ENCODE measurements at regions not wholly inside any gene's neighbourhood (a gene's known extent, or its start where the extent isn't known, plus 50 kb on each side); places are given as distances from the start of the nearest gene placed in this dataset.

DNA sequence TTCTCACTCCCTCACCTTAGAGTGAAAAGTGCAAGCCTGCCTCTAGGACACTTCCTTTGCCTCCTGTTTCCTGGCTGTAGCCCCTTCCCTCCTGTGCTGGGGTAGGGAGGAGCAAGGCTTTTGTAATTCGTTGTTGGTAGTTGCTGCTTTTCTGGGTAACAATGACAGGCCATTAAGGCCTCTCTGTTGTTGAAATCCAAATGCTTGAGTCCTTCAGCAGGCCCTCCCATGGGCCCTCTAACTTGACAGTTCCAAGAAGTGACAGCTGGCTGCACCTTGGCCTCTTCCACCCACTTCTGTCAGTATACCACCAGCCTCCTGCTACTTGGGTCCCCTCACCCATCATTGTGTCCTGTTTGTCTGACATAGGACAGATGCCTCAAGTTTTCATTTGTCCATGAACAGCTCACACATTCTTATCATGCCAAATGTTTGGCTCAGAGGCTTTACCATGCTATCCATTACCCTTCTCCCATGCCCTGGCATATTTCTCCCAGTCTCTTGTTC, 103.7 kb upstream of the PDE3A start:
- Mint-ChIP-seq H3K4me1 (ENCODE audit: low read depth) (no peaks in the 10 kb centered on the region), H3K27me3 (ENCODE audit: insufficient read depth) (no peaks in the 10 kb centered on the region), H3K27ac (no peak overlapping the region), H3K4me3 (no peak overlapping the region), H3K9me3 (no peaks in the 10 kb centered on the region), H3K36me3 (ENCODE audit: low read depth) (no peaks in the 10 kb centered on the region)
- DNase-seq (ENCODE audit: low spot score) = no peak
- intact Hi-C loops (cut with micrococcal nuclease) = no loop called here

DNA sequence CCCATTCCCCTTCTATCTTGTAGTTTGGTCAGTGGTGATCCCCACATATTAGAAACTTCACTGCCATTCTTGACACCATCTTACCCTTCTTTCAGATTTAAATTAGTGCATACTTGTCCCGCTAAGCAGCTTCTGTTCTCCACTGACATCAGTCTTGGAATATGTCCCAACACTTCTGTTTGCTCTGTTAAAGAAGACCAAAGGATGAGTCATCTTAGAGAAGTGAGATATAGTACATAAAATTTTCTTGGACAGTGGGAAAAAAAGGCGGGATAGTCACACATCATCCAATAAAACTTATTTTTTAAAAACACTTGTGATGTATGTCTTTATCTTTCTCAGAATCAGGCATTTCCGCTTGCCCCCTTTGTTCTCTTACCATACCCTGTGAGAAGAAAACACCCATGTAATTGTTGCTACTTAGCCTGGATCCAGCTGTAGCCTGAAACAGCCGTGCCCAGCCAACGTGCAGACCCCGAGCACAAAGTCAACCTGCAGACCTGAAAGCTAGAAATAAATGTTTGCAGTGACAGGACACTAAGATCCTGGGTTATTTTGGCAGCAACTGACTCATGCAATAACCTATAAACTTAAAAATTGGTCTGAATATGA, 100.1 kb upstream of the PDE3A start:
- DNase-seq (ENCODE audit: low spot score) = no peak
- no peaks in the 10 kb centered on the region for H3K27me3 Mint-ChIP-seq (ENCODE audit: insufficient read depth)
- intact Hi-C loops (cut with micrococcal nuclease) = no loop called here
- H3K9me3 Mint-ChIP-seq = no peaks in the 10 kb centered on the region
- no peaks in the 10 kb centered on the region for H3K36me3 Mint-ChIP-seq (ENCODE audit: low read depth)
- no peak overlapping the region for H3K4me3 Mint-ChIP-seq
- no peak overlapping the region for H3K27ac Mint-ChIP-seq
- H3K4me1 Mint-ChIP-seq (ENCODE audit: low read depth) = no peaks in the 10 kb centered on the region

DNA sequence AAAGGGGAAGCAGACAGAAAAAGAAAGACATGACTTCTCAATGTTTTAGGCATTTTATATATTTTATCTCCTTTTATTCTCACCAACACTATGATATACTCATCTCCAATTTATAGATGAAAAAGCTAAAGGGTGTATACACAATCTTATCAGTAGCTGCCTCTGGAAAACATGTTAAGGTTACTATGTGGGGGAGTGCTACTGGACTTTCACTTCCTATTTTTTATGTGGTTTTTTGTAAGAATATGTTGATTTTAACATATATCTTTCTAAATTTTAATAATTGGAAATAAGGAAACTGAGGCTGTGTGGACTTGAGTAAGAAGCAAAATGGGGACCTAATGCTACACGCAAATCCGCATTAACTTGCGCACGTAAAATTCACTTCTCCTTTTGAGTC, 99.6 kb upstream of the PDE3A start:
- H3K27me3 Mint-ChIP-seq (ENCODE audit: insufficient read depth) = no peaks in the 10 kb centered on the region

DNA sequence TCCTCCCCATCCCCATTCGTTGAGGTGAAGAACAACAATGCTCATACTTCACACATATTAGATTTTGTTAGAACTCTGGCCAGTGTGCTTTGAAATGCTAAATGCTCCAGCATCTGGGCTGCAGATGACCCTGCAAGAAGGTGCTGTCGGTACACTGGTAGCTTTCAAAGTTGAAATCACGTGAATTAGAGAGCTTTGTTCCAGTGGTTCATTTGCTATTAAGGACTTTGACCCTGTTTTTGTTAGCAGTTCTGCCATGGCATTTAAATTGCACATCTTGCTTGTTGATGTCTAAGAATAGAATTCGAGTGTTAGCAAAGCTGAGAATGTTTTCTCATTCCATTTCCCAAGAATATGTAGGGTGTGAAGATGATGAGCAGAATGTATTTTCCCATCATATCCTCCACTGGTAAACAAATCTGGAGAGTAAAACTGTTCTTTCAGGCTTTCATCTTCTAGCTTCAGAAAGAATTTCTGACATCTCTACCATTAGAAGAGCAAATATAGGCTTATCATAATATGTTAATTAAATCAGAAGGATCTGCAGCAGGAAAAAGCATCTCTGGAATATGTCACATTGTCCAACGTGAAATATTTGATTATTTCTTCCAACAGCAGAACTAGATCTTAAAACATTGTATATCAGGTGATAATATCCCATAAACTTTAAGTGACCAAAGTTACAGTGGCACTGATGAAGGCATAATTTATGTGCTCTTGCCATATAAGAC, 98.8 kb upstream of the PDE3A start:
- H3K36me3 Mint-ChIP-seq (ENCODE audit: low read depth) = no peaks in the 10 kb centered on the region
- no peak overlapping the region for H3K4me3 Mint-ChIP-seq
- H3K27ac Mint-ChIP-seq = no peak overlapping the region
- intact Hi-C loops (cut with micrococcal nuclease) = no loop called here
- no peaks in the 10 kb centered on the region for H3K4me1 Mint-ChIP-seq (ENCODE audit: low read depth)
- H3K27me3 Mint-ChIP-seq (ENCODE audit: insufficient read depth) = no peaks in the 10 kb centered on the region
- H3K9me3 Mint-ChIP-seq = no peaks in the 10 kb centered on the region
- no peak for DNase-seq (ENCODE audit: low spot score)

More for the DNA sequence above, 99.6 kb upstream of the PDE3A start:
- no peak overlapping the region for H3K4me3 Mint-ChIP-seq
- intact Hi-C loops (cut with micrococcal nuclease) = no loop called here
- no peak for DNase-seq (ENCODE audit: low spot score)
- no peaks in the 10 kb centered on the region for H3K9me3 Mint-ChIP-seq
- no peaks in the 10 kb centered on the region for H3K36me3 Mint-ChIP-seq (ENCODE audit: low read depth)
- no peak overlapping the region for H3K27ac Mint-ChIP-seq
- no peaks in the 10 kb centered on the region for H3K4me1 Mint-ChIP-seq (ENCODE audit: low read depth)

DNA sequence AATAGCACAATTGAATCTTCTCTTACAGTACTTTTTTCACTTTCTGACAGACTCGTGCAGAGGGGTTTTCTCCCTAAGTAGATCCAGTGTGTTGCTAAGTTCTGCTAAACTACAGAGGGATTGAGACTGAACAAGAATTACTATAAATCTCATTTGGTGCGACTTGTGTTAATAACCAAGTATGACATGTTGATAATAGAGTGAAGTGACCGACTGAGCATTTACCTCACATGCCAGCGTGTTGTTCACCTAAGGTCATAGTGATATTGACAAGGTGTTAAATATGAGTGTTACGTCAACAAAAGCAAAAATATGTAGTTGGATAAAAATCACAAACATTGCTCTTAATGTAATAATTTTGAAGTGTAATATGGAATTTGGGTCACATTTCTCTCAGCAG, 97.8 kb upstream of the PDE3A start:
- no peaks in the 10 kb centered on the region for H3K27me3 Mint-ChIP-seq (ENCODE audit: insufficient read depth)
- H3K27ac Mint-ChIP-seq = no peak overlapping the region
- no peaks in the 10 kb centered on the region for H3K9me3 Mint-ChIP-seq
- intact Hi-C loops (cut with micrococcal nuclease) = no loop called here
- H3K4me1 Mint-ChIP-seq (ENCODE audit: low read depth) = no peaks in the 10 kb centered on the region
- no peaks in the 10 kb centered on the region for H3K36me3 Mint-ChIP-seq (ENCODE audit: low read depth)
- DNase-seq (ENCODE audit: low spot score) = no peak
- no peak overlapping the region for H3K4me3 Mint-ChIP-seq

DNA sequence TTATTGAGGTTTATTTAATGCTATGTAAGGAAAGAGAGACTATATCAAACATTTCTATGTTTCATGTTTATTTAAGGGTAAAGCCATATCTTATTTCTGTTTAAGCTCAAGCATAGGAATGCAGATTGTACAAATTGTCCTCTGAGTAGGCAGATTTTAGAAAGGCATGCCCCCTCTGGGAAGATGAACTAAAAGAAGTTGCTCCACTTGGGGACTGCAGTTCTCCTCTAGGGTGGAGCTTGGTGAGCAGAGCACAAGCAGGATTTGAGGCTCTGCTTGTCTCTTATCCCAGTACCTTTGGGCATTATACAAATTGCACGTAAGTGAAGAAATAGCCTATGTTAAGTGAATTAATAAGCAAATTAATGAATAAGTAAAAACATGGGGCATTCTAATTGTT, 96.2 kb upstream of the PDE3A start:
- Mint-ChIP-seq H3K36me3 (ENCODE audit: low read depth) (no peaks in the 10 kb centered on the region), H3K27ac (no peak overlapping the region), H3K9me3 (no peaks in the 10 kb centered on the region), H3K27me3 (ENCODE audit: insufficient read depth) (no peaks in the 10 kb centered on the region), H3K4me1 (ENCODE audit: low read depth) (no peaks in the 10 kb centered on the region), H3K4me3 (no peak overlapping the region)
- DNase-seq (ENCODE audit: low spot score) = no peak
- intact Hi-C loops (cut with micrococcal nuclease) = no loop called here

DNA sequence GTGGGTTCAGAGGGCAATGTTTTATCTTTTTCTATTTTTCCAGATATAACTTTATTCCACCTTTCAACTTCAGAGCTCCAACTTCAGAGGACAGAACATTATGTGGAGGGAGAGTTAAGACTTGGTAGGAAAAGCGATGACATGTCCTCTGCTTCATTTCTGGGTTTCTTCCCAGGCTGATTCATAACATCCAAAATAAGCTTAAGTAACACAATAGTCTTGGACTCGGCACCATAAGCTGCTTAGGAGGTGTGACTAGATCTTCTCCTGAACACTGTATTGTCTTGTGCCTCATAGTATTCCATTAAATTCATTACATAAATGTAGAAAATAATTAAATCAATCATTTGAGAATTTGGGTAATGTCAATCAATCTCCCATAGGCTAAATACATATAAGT, 95.5 kb upstream of the PDE3A start:
- no peaks in the 10 kb centered on the region for H3K9me3 Mint-ChIP-seq
- H3K4me3 Mint-ChIP-seq = no peak overlapping the region
- H3K27me3 Mint-ChIP-seq (ENCODE audit: insufficient read depth) = no peaks in the 10 kb centered on the region
- H3K4me1 Mint-ChIP-seq (ENCODE audit: low read depth) = no peaks in the 10 kb centered on the region
- intact Hi-C loops (cut with micrococcal nuclease) = no loop called here
- no peaks in the 10 kb centered on the region for H3K36me3 Mint-ChIP-seq (ENCODE audit: low read depth)
- DNase-seq (ENCODE audit: low spot score) = no peak
- H3K27ac Mint-ChIP-seq = no peak overlapping the region

DNA sequence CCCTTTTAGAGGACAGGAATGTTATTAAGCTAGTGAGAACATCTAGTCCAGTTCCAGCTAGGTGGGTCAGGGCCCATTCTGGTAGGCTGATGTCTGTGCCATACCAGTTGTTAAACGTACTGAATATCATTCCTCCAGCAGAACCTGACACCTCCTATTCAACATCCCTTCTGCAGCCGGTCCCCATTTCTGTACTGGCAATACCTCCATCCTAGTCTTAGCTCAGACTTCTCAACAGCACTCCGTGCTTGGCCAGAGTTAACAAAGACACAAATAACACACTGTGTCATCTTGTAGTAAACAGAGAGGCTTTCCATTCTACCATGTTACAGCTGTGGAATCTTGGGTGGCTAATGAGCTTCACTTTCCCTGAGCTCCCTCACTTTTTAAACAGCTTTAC, 94.3 kb upstream of the PDE3A start:
- DNase-seq (ENCODE audit: low spot score) = no peak
- H3K36me3 Mint-ChIP-seq (ENCODE audit: low read depth) = no peaks in the 10 kb centered on the region
- no peaks in the 10 kb centered on the region for H3K4me1 Mint-ChIP-seq (ENCODE audit: low read depth)
- no peak overlapping the region for H3K27ac Mint-ChIP-seq
- H3K27me3 Mint-ChIP-seq (ENCODE audit: insufficient read depth) = no peaks in the 10 kb centered on the region
- no peaks in the 10 kb centered on the region for H3K9me3 Mint-ChIP-seq
- H3K4me3 Mint-ChIP-seq = no peak overlapping the region
- intact Hi-C loops (cut with micrococcal nuclease) = no loop called here

DNA sequence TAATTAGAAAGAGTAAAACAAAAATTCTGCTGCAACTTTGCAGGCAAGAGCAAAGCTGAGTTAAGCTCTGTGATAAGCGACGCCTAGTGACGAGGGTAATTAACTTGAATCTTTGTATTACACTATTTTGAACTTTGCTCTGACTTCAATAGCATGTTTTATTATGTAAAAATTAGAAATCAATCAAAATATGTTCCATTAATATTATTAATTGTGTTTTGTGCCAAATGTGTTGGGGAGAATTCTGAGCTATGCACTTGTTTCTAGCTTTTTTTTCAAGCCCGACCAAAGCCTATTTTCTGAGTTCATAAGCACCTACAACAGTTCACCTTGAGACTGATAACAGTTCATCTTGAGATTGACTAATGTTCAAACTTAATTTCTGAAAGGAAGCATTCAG, 90.1 kb upstream of the PDE3A start:
- intact Hi-C loops (cut with micrococcal nuclease) = no loop called here
- Mint-ChIP-seq H3K27me3 (ENCODE audit: insufficient read depth) (no peaks in the 10 kb centered on the region), H3K9me3 (no peaks in the 10 kb centered on the region), H3K27ac (no peak overlapping the region), H3K36me3 (ENCODE audit: low read depth) (no peaks in the 10 kb centered on the region), H3K4me3 (no peak overlapping the region), H3K4me1 (ENCODE audit: low read depth) (no peaks in the 10 kb centered on the region)
- no peak for DNase-seq (ENCODE audit: low spot score)

DNA sequence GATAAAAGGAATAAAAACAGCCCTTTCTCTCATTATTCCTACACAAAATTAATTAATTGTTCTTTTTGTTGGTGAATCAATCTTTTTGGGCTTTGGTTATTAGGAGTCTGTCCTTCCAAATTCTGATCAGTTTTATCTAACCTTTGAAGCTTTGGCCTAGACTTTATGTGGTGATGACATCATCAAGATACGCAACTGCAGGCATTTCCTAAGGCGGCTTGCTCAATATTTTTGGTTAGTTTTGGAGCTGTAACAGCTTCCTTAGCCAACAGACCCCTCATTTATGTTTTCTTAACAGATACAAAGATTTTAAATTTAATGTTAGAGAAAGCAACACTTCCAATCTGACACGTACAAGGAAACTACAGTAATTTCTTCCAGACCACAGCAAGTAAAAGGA, 87.8 kb upstream of the PDE3A start:
- Mint-ChIP-seq H3K9me3 (no peaks in the 10 kb centered on the region), H3K27me3 (ENCODE audit: insufficient read depth) (no peaks in the 10 kb centered on the region), H3K4me3 (no peak overlapping the region), H3K36me3 (ENCODE audit: low read depth) (no peaks in the 10 kb centered on the region), H3K27ac (no peak overlapping the region), H3K4me1 (ENCODE audit: low read depth) (no peaks in the 10 kb centered on the region)
- DNase-seq (ENCODE audit: low spot score) = no peak
- intact Hi-C loops (cut with micrococcal nuclease) = no loop called here

DNA sequence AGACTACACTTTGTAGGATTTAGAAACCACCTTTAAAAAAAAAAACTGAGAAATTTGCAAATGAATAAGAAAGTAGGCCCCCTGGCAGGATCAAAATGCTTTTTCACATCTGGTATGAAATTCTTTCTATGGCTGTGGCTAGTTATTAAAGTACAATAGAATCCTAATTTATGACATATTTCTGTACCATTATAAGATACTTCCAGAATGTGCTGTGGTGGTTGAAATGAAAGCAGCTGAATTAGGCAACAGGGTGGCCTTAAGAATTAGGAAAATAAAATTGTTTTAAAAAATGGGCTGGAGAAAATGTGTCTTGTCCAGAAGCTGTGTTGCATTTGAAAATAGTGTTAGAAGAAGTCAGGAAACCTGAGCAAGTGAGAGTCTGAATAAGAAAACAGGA, 85.9 kb upstream of the PDE3A start:
- H3K27me3 Mint-ChIP-seq (ENCODE audit: insufficient read depth) = no peaks in the 10 kb centered on the region
- H3K27ac Mint-ChIP-seq = no peak overlapping the region
- no peaks in the 10 kb centered on the region for H3K9me3 Mint-ChIP-seq
- H3K4me1 Mint-ChIP-seq (ENCODE audit: low read depth) = no peaks in the 10 kb centered on the region
- DNase-seq (ENCODE audit: low spot score) = no peak
- intact Hi-C loops (cut with micrococcal nuclease) = no loop called here
- no peaks in the 10 kb centered on the region for H3K36me3 Mint-ChIP-seq (ENCODE audit: low read depth)
- no peak overlapping the region for H3K4me3 Mint-ChIP-seq

DNA sequence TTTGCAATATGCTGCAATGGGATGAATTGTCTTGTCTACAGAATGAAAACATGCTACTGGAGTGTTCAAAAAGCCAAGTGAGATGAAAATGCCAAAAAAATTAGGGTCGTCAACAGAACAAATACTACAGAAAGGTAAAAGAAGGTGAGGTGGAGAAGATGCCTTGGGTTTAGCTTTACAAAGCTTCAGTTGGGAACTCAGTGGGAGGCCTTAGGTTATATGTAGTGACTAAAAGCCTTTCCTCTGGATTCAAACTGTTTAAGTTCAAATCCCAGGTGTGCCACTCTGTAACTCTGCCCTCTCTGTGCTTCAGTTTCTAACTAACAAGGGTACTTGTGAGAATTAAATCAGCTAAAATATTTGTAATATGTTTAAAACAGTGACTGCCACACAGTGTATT, 84.9 kb upstream of the PDE3A start:
- no peaks in the 10 kb centered on the region for H3K4me1 Mint-ChIP-seq (ENCODE audit: low read depth)
- intact Hi-C loops (cut with micrococcal nuclease) = no loop called here
- H3K36me3 Mint-ChIP-seq (ENCODE audit: low read depth) = no peaks in the 10 kb centered on the region
- no peaks in the 10 kb centered on the region for H3K9me3 Mint-ChIP-seq
- DNase-seq (ENCODE audit: low spot score) = no peak
- H3K27me3 Mint-ChIP-seq (ENCODE audit: insufficient read depth) = no peaks in the 10 kb centered on the region
- H3K4me3 Mint-ChIP-seq = no peak overlapping the region
- no peak overlapping the region for H3K27ac Mint-ChIP-seq

DNA sequence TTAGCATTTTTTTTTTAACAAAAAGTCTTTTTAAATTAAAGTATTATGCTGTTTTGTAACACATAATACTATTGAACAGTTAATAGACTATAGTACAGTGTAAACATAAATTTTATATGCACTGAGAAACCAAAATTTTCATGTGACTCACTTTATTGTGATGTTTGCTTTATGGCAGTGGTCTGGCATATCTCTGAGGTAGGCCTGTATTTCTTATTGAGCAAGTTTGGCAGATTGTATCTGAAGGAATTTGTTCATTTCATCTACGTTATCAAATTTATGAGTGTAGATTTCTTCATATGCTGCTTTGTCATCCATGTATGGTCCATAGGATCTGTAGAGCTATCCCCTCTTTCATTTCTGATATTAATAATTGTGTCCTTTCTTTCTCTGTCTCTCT, 78.8 kb upstream of the PDE3A start:
- H3K9me3 Mint-ChIP-seq = peaks cover 6% of the 10 kb centered on the region
- H3K4me1 Mint-ChIP-seq (ENCODE audit: low read depth) = no peaks in the 10 kb centered on the region
- DNase-seq (ENCODE audit: low spot score) = no peak
- H3K4me3 Mint-ChIP-seq = no peak overlapping the region
- H3K36me3 Mint-ChIP-seq (ENCODE audit: low read depth) = no peaks in the 10 kb centered on the region
- H3K27ac Mint-ChIP-seq = no peak overlapping the region
- intact Hi-C loops (cut with micrococcal nuclease) = no loop called here
- no peaks in the 10 kb centered on the region for H3K27me3 Mint-ChIP-seq (ENCODE audit: insufficient read depth)

DNA sequence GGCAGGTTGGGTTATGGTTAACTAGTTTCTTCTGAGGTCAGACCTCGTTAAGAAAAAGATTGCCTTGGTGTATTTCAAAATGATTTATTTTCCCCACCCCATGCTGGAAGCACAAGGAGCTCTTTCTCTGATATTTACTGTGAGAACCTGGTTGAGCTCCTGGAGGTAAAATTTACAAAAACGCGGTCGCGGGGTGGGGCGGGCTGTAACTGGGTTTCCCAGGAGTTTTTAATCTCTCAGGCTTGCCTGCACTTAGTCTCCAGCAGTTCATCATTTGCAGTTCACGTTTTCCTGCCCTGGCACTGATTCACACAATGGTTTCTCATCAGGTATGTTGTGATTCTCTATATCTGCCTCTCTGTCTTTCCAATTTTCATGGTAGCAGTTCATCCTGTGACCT, 67.9 kb upstream of the PDE3A start:
- no peak overlapping the region for H3K27ac Mint-ChIP-seq
- DNase-seq (ENCODE audit: low spot score) = no peak
- H3K36me3 Mint-ChIP-seq (ENCODE audit: low read depth) = no peaks in the 10 kb centered on the region
- H3K4me1 Mint-ChIP-seq (ENCODE audit: low read depth) = no peaks in the 10 kb centered on the region
- no peak overlapping the region for H3K4me3 Mint-ChIP-seq
- H3K9me3 Mint-ChIP-seq = peaks cover 32% of the 10 kb centered on the region
- intact Hi-C loops (cut with micrococcal nuclease) = no loop called here
- no peaks in the 10 kb centered on the region for H3K27me3 Mint-ChIP-seq (ENCODE audit: insufficient read depth)
